Activated CD4-positive, alpha-beta T cell treated with anti-CD3 and anti-CD28 coated beads, Interleukin-2, amount 10 ng/mL, durations not matched to agents 24 days and 14 days (primary cell): ENCODE measurements at regions not wholly inside any gene's neighbourhood (a gene's known extent, or its start where the extent isn't known, plus 50 kb on each side); places are given as distances from the start of the nearest gene placed in this dataset.

Experiments used
- DNase-seq: peaks from one replicate; pipeline ENCODE4 v3.0.0; 2022
- H3K27ac Mint-ChIP-seq: one replicate; pipeline ENCODE4 v1.8.0; 2022; ENCODE audit warnings: mild to moderate bottlenecking, mixed read lengths
- H3K27me3 Mint-ChIP-seq: one replicate; pipeline ENCODE4 v1.8.0; 2022; ENCODE audit warnings: mixed read lengths
- H3K36me3 Mint-ChIP-seq: one replicate; pipeline ENCODE4 v1.8.0; 2022; ENCODE audit warnings: low read depth, mild to moderate bottlenecking, mixed read lengths
- H3K4me1 Mint-ChIP-seq: one replicate; pipeline ENCODE4 v1.8.0; 2021; ENCODE audit warnings: mixed read lengths
- H3K4me3 Mint-ChIP-seq: one replicate; pipeline ENCODE4 v1.8.0; 2022; ENCODE audit warnings: mild to moderate bottlenecking, moderate library complexity, mixed read lengths
- H3K9me3 Mint-ChIP-seq: one replicate; pipeline ENCODE4 v1.8.0; 2021; ENCODE audit warnings: mixed read lengths
- intact Hi-C: fragments of 100-400 bp; cut with micrococcal nuclease; formaldehyde crosslinking; loops from one replicate; pipeline ENCODE4 v1.15.1; 2023

DNA sequence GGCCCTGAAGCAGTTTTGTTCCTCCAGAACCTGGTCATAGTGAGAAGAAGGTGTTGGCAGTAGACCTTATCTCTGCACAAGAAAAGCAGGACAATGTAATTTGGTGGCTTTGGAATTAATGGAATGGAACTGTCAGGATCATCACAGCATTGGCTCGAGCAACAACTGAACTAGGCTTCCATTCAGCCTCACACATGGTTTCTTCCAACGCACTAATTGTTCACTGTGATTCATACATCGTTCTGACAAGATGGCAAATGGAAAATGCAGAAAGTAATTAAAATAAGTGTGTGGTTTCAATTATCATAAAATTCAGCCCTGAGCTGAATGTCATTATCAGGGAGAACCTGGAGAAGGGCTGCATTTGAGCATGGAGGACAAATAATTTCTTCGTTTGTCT is 80.6 kb downstream of the MFSD1 start:
- H3K27ac Mint-ChIP-seq, result no peak overlapping the region
- no peaks in the 10 kb centered on the region for H3K27me3 Mint-ChIP-seq
- no peaks in the 10 kb centered on the region for H3K4me1 Mint-ChIP-seq
- no peak overlapping the region for H3K4me3 Mint-ChIP-seq
- intact Hi-C loops, result no loop called here
- H3K9me3 Mint-ChIP-seq, result no peaks in the 10 kb centered on the region
- DNase-seq, result no peak
- no peaks in the 10 kb centered on the region for H3K36me3 Mint-ChIP-seq

DNA sequence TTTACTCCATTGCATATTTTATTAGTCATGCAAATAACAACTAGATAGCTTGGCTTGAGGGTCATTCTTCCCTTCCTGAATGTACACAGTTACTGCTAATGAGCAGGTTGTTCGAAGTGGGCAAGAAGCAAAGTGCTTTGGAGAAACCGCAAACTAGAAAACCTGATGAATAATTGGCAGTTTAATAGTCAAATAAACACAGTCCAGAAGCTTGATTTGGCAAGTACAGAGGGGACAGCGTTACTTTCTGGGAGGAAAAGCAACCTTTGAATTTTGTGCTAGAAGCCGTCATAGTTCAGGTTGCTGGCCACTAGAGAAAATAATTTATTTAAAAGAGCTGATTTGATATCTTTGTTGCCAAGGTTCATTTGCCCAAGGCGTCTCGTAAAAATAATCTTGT is 94.9 kb downstream of the MFSD1 start:
- DNase-seq, result no peak
- no peaks in the 10 kb centered on the region for H3K36me3 Mint-ChIP-seq
- peaks cover 4% of the 10 kb centered on the region for H3K27me3 Mint-ChIP-seq
- intact Hi-C loops, result no loop called here
- H3K4me3 Mint-ChIP-seq, result no peak overlapping the region
- H3K4me1 Mint-ChIP-seq, result no peaks in the 10 kb centered on the region
- H3K9me3 Mint-ChIP-seq, result no peaks in the 10 kb centered on the region
- H3K27ac Mint-ChIP-seq, result no peak overlapping the region

DNA sequence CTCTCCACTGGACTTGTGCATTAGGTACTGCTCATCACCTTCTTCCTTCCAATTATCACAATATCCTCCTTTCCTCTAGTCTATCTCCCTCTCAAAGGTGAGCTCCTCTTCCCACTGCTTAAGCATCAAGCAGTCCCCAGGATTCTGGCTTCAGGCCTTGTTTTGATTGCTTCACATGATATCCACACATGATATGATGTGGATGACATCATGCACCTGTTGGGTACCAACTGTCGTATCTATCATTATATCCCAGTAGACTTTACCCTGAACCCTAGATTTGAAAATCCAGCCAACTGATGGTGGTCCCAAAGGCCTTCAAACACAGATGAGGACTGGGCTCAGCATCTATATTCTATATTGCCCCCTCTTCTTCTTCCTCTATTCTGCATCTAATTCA is 104.9 kb downstream of the MFSD1 start:
- DNase-seq, result peak; percentile 23
- peaks cover 5% of the 10 kb centered on the region for H3K27me3 Mint-ChIP-seq
- H3K27ac Mint-ChIP-seq, result no peak overlapping the region
- no peaks in the 10 kb centered on the region for H3K9me3 Mint-ChIP-seq
- no peak overlapping the region for H3K4me3 Mint-ChIP-seq
- no peaks in the 10 kb centered on the region for H3K4me1 Mint-ChIP-seq
- no peaks in the 10 kb centered on the region for H3K36me3 Mint-ChIP-seq
- intact Hi-C loops, result no loop called here

DNA sequence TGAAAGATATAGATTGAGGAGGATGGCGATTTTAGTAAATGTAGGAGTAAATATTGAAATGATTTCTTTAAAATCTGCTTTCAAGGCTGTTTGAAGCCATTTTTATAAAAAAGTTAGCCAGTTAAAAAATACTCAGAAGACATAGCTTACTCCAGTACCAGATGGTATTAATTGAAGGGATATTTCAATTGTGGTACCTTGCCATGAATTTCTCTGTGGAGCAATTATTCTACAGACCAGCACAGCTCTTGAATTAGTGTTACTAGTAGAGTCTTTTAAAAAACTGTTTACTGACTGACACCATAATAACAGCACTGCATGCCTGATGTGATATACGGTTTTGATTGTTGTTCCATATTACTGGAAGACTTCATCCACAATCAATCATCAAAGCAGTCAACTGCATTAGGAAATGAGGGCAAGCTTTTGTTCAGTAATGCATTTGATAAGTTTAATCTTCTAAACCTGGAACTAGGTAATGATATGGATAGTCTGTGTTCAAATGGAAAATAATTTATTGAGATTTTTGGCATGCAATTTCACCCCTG is 106.4 kb downstream of the MFSD1 start:
- Mint-ChIP-seq H3K9me3 (no peaks in the 10 kb centered on the region), H3K27ac (no peak overlapping the region), H3K36me3 (no peaks in the 10 kb centered on the region), H3K4me1 (no peaks in the 10 kb centered on the region), H3K4me3 (no peak overlapping the region), H3K27me3 (peaks cover 3% of the 10 kb centered on the region)
- intact Hi-C loops, result no loop called here
- DNase-seq, result no peak

DNA sequence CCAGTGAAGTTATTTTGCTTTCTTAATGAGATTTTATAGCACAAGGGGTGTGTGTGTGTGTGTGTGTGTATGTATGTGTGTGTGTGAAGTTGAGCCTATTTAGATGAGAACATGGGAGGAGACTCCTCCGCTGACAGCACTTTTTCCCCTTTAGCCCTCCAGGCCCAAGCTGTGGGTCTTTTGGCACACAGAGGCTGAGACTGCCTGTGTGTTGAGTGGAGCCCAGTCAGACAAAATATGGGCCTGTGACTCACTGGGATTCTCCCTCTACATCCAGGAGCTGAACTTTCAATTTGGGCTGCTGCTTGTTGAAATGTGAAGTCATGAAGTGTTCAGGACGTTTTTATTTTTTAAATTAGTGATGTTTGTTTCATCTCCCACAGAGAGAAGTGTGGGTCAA is 108.0 kb downstream of the MFSD1 start:
- Mint-ChIP-seq H3K36me3 (no peaks in the 10 kb centered on the region), H3K27me3 (no peaks in the 10 kb centered on the region), H3K4me1 (no peaks in the 10 kb centered on the region), H3K27ac (no peak overlapping the region), H3K9me3 (no peaks in the 10 kb centered on the region), H3K4me3 (no peak overlapping the region)
- DNase-seq, result no peak
- intact Hi-C loops, result loop anchor here (10.0 kb wide), 1 partner anchor 345 kb away; no protein-coding TSS in a partner anchor

DNA sequence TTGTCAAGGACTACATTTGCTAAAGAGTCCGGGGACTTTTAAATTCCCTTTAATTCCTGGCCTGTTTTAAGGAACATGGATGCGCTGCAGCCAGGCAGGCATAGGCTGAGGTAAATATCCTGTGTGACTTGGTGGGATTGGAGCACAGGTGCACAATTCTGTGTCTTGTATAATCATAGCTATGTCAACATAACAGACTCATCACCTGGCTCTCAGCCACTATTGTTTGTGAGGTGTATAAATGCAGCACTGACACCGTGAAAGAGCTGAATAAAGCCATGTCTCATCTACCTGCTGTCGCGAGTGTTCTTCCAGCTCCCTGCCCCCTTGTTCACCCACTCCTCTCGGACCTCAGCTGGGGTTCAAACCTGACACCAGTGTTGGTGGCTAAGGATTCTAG is 109.7 kb downstream of the MFSD1 start:
- Mint-ChIP-seq H3K27me3 (no peaks in the 10 kb centered on the region), H3K36me3 (no peaks in the 10 kb centered on the region), H3K9me3 (no peaks in the 10 kb centered on the region), H3K4me1 (no peaks in the 10 kb centered on the region), H3K27ac (no peak overlapping the region), H3K4me3 (no peak overlapping the region)
- intact Hi-C loops, result loop anchor here (10.0 kb wide), 1 partner anchor 343 kb away; no protein-coding TSS in a partner anchor
- DNase-seq, result no peak

DNA sequence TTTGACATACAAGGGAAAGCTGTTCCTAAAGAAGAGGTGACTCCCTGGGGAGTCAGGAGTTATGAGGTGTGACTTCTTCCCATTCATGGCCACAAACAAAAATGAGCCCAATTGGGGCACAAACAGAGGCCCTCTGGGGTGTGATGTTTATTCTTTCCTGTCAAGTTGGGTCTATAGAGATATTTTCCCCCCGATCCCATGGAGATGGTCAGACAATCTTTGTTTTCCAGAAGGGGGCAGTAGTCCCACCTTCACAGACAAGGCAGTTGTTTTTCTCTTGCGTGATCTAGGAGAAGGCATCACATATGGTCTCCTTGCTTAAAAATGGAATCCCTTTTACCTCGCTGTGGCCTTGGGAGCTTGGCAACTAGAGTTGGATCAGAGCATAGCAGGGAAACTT is 110.3 kb downstream of the MFSD1 start:
- H3K4me1 Mint-ChIP-seq, result no peaks in the 10 kb centered on the region
- H3K4me3 Mint-ChIP-seq, result no peak overlapping the region
- H3K36me3 Mint-ChIP-seq, result no peaks in the 10 kb centered on the region
- H3K9me3 Mint-ChIP-seq, result no peaks in the 10 kb centered on the region
- H3K27ac Mint-ChIP-seq, result no peak overlapping the region
- no peak for DNase-seq
- intact Hi-C loops, result loop anchor here (10.0 kb wide), 1 partner anchor 343 kb away; no protein-coding TSS in a partner anchor
- no peaks in the 10 kb centered on the region for H3K27me3 Mint-ChIP-seq

DNA sequence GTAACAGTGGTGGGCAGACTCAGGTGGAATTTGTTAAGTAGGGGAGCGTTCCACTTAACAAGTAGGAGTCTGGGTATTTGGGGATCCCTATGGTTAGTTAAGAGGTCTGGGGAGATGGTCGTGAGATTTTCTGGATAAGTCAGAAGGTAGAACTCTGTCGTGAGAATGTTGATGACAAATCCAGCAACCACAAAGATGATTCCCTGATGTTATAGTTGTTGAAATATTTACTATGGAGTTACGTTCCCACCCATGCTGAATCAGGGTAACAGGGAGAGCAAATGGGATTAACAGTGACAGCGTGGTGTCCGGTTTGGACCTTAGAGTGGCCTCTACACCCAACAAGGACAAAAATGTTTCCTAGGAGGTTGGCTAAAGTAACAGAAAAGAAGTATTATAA is 110.8 kb downstream of the MFSD1 start:
- no peak for DNase-seq
- Mint-ChIP-seq H3K4me1 (no peaks in the 10 kb centered on the region), H3K9me3 (no peaks in the 10 kb centered on the region), H3K27ac (no peak overlapping the region), H3K36me3 (no peaks in the 10 kb centered on the region), H3K27me3 (no peaks in the 10 kb centered on the region), H3K4me3 (no peak overlapping the region)
- intact Hi-C loops, result loop anchor here (10.0 kb wide), 1 partner anchor 342 kb away; no protein-coding TSS in a partner anchor

DNA sequence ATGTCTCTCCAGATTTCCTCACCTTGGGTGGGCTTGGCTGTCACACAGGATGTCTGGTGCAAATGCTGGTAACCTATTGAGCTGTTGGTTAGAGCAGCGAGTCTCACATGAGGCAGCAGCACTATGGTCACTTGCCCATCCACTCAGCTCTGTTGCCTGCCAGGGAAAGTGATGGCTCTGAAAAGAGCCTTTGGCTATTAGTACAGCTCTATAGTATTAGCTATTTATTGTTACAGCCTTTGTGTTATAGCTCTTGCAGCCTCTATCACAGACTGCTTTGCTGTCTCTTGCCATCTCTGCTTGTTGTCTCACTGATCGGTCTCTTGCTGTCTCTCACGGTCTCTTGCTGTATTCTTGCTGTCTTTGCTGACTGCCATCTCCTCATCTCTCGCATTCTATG is 114.3 kb downstream of the MFSD1 start:
- Mint-ChIP-seq H3K4me3 (no peak overlapping the region), H3K9me3 (no peaks in the 10 kb centered on the region), H3K27me3 (no peaks in the 10 kb centered on the region), H3K4me1 (no peaks in the 10 kb centered on the region), H3K36me3 (no peaks in the 10 kb centered on the region), H3K27ac (no peak overlapping the region)
- peak; percentile 42 for DNase-seq
- intact Hi-C loops, result loop anchor here (10.0 kb wide), 1 partner anchor 339 kb away; no protein-coding TSS in a partner anchor

DNA sequence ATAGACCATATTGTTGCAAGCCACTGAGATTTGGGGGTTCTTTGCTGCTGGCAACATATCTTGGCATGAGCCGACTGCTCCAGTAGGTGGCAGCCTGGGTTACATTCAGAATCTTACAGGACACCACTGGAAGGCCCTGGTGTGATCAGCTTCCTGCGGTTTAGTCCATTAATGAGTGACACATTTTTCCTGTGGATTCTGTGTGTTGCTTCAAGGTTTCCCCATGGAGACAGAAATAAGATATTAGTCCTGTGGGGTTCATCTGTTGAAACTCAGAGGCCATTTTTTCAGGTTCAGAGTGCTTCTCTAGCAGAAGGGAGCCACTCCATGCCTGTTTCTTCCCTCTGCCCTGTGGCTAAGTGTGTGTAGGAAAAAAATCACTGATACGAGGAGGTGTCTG is 116.2 kb downstream of the MFSD1 start:
- Mint-ChIP-seq H3K27me3 (no peaks in the 10 kb centered on the region), H3K4me3 (no peak overlapping the region), H3K4me1 (no peaks in the 10 kb centered on the region), H3K27ac (no peak overlapping the region), H3K9me3 (no peaks in the 10 kb centered on the region), H3K36me3 (no peaks in the 10 kb centered on the region)
- peak; percentile 61 for DNase-seq
- intact Hi-C loops, result loop anchor here (10.0 kb wide), 1 partner anchor 337 kb away; no protein-coding TSS in a partner anchor

DNA sequence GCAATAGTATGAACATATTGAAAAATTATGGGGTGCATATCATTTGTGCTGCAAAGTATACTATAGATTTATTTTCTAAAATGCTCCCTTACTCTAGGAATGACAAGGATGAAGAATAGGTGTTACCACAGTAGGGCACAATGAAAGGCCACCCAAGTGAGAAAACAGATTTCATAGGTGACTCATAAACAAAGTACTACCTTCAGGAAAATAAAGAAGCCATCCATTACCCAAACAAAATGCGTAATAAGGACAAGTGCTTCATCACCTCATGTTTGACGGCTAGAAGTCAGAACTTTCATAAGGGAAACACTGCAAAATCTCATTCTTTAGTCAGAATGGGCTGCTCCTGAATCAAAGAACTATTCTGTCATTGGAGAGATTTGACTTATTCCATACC is 116.6 kb downstream of the MFSD1 start:
- no peaks in the 10 kb centered on the region for H3K27me3 Mint-ChIP-seq
- no peak overlapping the region for H3K27ac Mint-ChIP-seq
- DNase-seq, result no peak
- H3K9me3 Mint-ChIP-seq, result no peaks in the 10 kb centered on the region
- H3K36me3 Mint-ChIP-seq, result no peaks in the 10 kb centered on the region
- intact Hi-C loops, result loop anchor here (10.0 kb wide), 1 partner anchor 336 kb away; no protein-coding TSS in a partner anchor
- no peak overlapping the region for H3K4me3 Mint-ChIP-seq
- no peaks in the 10 kb centered on the region for H3K4me1 Mint-ChIP-seq

DNA sequence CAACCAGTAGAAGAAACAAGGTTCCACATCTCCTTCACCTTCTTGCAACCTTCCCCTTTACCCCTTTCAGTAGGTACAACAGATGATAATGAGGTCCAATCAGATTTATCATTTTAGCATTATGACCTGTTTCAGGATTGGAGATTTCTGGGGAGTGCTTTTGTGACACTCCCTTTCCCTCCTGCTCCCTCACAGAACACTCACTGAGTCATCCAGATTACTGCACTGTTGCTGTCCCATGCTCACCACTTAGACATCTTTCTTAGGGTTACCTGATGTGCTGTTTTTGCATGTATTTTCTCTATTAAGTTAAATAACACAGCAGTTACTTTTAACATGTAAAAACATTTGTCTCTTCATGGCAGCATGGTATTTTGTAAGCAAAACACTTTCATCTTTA is 118.5 kb downstream of the MFSD1 start:
- no peaks in the 10 kb centered on the region for H3K9me3 Mint-ChIP-seq
- no peak overlapping the region for H3K4me3 Mint-ChIP-seq
- no peaks in the 10 kb centered on the region for H3K36me3 Mint-ChIP-seq
- no peak overlapping the region for H3K27ac Mint-ChIP-seq
- peak; percentile 25 for DNase-seq
- intact Hi-C loops, result no loop called here
- H3K27me3 Mint-ChIP-seq, result no peaks in the 10 kb centered on the region
- H3K4me1 Mint-ChIP-seq, result no peaks in the 10 kb centered on the region

DNA sequence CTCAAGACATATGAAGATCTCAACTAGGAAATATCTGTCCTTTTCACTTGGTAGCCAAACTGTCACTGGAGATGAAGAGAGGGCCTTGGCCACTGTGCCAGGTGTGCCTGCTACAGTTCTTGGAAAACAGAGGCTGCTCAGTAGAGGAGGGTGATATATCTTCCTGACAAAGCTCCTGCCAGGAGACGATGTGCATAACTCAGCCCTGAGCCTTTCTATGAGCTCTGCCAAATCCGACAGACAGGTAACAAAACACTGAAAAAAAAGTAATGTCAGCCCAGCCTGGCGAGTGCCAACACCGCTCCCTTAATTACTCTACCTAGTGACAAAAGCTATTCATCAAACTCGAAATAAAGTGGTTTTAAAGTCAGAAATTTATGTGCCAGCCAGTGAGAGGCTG is 123.2 kb downstream of the MFSD1 start:
- intact Hi-C loops, result no loop called here
- DNase-seq, result peak; percentile 45
- Mint-ChIP-seq H3K27ac (no peak overlapping the region), H3K27me3 (no peaks in the 10 kb centered on the region), H3K4me1 (no peaks in the 10 kb centered on the region), H3K4me3 (no peak overlapping the region), H3K36me3 (no peaks in the 10 kb centered on the region), H3K9me3 (no peaks in the 10 kb centered on the region)

DNA sequence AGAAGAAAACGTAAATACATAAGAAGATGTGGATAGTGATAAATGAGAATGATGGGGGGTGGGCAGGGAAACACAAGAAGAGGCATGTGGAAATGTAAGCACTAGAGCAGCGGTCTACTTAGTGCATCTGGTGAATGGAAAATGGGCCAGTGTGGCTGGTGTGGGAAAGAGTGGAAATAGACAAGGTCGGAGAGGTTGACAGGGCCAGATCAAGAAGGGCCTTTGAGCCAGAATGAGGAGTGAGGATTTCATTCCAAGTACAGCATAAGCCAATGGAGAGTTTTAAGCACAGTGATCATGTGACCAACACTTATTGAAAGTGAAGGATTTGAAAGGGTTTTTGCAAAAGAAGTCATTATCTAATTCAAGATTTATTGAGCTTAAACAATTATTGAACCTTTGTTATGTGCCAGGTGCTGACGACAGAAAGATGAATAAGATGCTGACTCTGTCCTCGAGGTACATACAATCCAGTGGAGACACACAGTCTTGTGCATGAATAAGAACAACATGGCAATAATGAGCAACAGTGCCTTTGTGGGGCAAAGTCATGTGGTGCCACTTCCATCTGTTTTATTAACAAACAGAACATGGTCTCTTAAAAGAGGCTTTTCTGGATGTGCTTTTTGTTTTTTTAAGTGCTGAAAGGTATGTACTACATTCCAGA is 124.1 kb downstream of the MFSD1 start:
- Mint-ChIP-seq H3K36me3 (no peaks in the 10 kb centered on the region), H3K4me1 (no peaks in the 10 kb centered on the region), H3K4me3 (no peak overlapping the region), H3K9me3 (no peaks in the 10 kb centered on the region), H3K27me3 (no peaks in the 10 kb centered on the region), H3K27ac (no peak overlapping the region)
- no peak for DNase-seq
- intact Hi-C loops, result no loop called here

DNA sequence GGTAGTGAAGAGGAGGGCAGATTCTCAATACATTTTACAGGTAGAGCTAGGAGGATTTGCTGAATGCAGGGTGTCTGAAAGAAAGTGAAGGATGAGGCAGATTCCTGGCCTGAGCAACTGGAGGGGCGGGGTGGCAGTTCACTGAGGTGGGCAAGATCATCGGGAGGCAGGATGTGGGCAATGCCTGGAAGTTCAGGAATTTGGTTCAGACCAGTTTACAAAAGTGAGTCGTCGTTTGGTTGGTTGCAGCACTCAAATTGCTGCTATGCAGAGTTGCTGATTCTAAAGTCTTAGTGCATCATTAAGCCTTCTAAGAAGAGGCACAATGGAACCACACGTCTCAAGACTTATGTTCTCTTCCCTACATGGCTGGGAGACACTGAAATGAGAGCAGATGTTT is 134.0 kb downstream of the MFSD1 start:
- Mint-ChIP-seq H3K4me1 (no peaks in the 10 kb centered on the region), H3K9me3 (no peaks in the 10 kb centered on the region), H3K27me3 (no peaks in the 10 kb centered on the region), H3K4me3 (no peak overlapping the region), H3K36me3 (no peaks in the 10 kb centered on the region), H3K27ac (no peak overlapping the region)
- no peak for DNase-seq
- intact Hi-C loops, result no loop called here
